ENCODE measurements at regions not wholly inside any gene's neighbourhood (a gene's known extent, or its start where the extent isn't known, plus 50 kb on each side); places are given as distances from the start of the nearest gene placed in this dataset.

GRCh38 chr21:16879479-16879878 is 633.4 kb upstream of the CXADR start:
- Mint-ChIP-seq H3K27me3 (ENCODE audit: unreplicated experiment) (no peaks in the 10 kb centered on the region), H3K27ac (ENCODE audit: unreplicated experiment) (no peak overlapping the region), H3K4me1 (ENCODE audit: unreplicated experiment) (no peaks in the 10 kb centered on the region), H3K36me3 (ENCODE audit: low read depth, unreplicated experiment) (no peaks in the 10 kb centered on the region), H3K4me3 (ENCODE audit: unreplicated experiment) (no peak overlapping the region), H3K9me3 (ENCODE audit: unreplicated experiment) (no peaks in the 10 kb centered on the region)
- no peak for TF ChIP-seq CTCF (IDR thresholded peaks at IDR 0.05; ENCODE audit: unreplicated experiment)
- no peak for DNase-seq (ENCODE audit: low spot score)

GRCh38 chr21:16891821-16892220 is 621.0 kb upstream of the CXADR start:
- H3K27me3 Mint-ChIP-seq (ENCODE audit: unreplicated experiment) = peaks cover 2% of the 10 kb centered on the region
- TF ChIP-seq CTCF (IDR thresholded peaks at IDR 0.05; ENCODE audit: unreplicated experiment) = no peak
- H3K36me3 Mint-ChIP-seq (ENCODE audit: low read depth, unreplicated experiment) = peaks cover 9% of the 10 kb centered on the region
- no peak for DNase-seq (ENCODE audit: low spot score)
- H3K9me3 Mint-ChIP-seq (ENCODE audit: unreplicated experiment) = peaks cover 10% of the 10 kb centered on the region
- no peaks in the 10 kb centered on the region for H3K4me1 Mint-ChIP-seq (ENCODE audit: unreplicated experiment)
- no peak overlapping the region for H3K4me3 Mint-ChIP-seq (ENCODE audit: unreplicated experiment)
- no peak overlapping the region for H3K27ac Mint-ChIP-seq (ENCODE audit: unreplicated experiment)

DNA sequence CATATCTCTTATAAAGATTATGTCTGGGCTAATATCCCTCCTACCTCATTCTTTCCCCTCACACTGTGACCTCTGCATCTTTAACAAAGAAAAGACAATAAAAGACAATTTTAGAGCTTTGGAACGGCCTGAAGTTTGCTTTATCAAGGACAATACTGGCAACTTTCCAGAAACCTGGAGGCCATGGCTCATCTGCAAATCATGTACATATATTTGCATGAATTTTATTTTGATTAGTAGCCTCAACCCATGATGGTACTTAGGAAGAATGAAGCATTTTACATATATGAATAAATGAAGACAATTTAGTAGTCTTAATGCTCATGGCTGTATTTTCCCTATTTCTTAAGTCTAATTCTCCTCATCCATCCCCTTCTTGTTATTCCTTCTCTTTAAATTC is 612.2 kb upstream of the CXADR start:
- no peaks in the 10 kb centered on the region for H3K36me3 Mint-ChIP-seq (ENCODE audit: low read depth, unreplicated experiment)
- H3K9me3 Mint-ChIP-seq (ENCODE audit: unreplicated experiment) = no peaks in the 10 kb centered on the region
- DNase-seq (ENCODE audit: low spot score) = no peak

GRCh38 chr21:16908077-16908476 is 604.8 kb upstream of the CXADR start:
- no peak overlapping the region for H3K27ac Mint-ChIP-seq (ENCODE audit: unreplicated experiment)
- no peak overlapping the region for H3K4me3 Mint-ChIP-seq (ENCODE audit: unreplicated experiment)
- no peak for TF ChIP-seq CTCF (IDR thresholded peaks at IDR 0.05; ENCODE audit: unreplicated experiment)
- H3K4me1 Mint-ChIP-seq (ENCODE audit: unreplicated experiment) = no peaks in the 10 kb centered on the region
- DNase-seq (ENCODE audit: low spot score) = no peak
- no peaks in the 10 kb centered on the region for H3K9me3 Mint-ChIP-seq (ENCODE audit: unreplicated experiment)
- no peaks in the 10 kb centered on the region for H3K27me3 Mint-ChIP-seq (ENCODE audit: unreplicated experiment)
- no peaks in the 10 kb centered on the region for H3K36me3 Mint-ChIP-seq (ENCODE audit: low read depth, unreplicated experiment)

More for the DNA sequence above, 612.2 kb upstream of the CXADR start:
- TF ChIP-seq CTCF (IDR thresholded peaks at IDR 0.05; ENCODE audit: unreplicated experiment) = no peak
- no peak overlapping the region for H3K27ac Mint-ChIP-seq (ENCODE audit: unreplicated experiment)
- no peaks in the 10 kb centered on the region for H3K4me1 Mint-ChIP-seq (ENCODE audit: unreplicated experiment)
- no peaks in the 10 kb centered on the region for H3K27me3 Mint-ChIP-seq (ENCODE audit: unreplicated experiment)
- no peak overlapping the region for H3K4me3 Mint-ChIP-seq (ENCODE audit: unreplicated experiment)

DNA sequence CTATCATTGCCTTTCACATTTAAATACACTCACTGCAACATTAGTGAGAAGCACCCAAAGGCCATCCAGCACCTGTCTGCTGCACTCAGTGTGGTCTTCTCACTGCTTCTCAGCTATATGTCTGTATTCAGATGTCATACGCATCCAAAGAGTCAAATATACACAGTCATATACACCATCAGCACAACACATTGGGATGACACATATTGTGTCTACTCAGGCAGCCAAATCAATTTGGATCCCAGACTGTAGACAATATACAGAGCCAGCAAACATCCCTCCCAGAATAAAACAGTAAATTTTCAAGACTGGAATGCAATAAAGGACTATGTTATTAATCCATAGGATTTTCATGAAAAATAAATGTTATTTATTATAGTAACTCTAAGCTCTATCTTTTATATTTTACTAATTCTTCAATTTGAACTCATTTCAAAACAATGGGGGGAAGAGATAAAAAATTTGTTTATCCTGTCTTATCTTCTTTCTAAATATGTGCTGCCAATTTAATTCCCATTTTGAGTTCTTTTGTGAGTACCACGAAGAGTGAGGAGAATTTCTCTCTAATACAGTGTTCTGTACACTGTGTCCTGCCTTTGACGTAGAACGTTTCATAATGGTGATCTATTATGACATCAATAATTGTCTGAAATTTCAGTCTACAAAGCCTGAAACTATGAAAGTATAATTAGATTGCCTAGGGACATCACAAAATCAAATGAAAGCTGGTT is 602.2 kb upstream of the CXADR start:
- Mint-ChIP-seq H3K4me3 (ENCODE audit: unreplicated experiment) (no peak overlapping the region), H3K27me3 (ENCODE audit: unreplicated experiment) (no peaks in the 10 kb centered on the region), H3K27ac (ENCODE audit: unreplicated experiment) (no peak overlapping the region), H3K36me3 (ENCODE audit: low read depth, unreplicated experiment) (no peaks in the 10 kb centered on the region), H3K9me3 (ENCODE audit: unreplicated experiment) (peaks cover 5% of the 10 kb centered on the region), H3K4me1 (ENCODE audit: unreplicated experiment) (no peaks in the 10 kb centered on the region)
- no peak for DNase-seq (ENCODE audit: low spot score)
- TF ChIP-seq CTCF (IDR thresholded peaks at IDR 0.05; ENCODE audit: unreplicated experiment) = no peak
